Suprapubic skin (tissue), 3 donors: ENCODE measurements at regions not wholly inside any gene's neighbourhood (a gene's known extent, or its start where the extent isn't known, plus 50 kb on each side); places are given as distances from the start of the nearest gene placed in this dataset.

ENCODE experiments used
- CTCF ChIP-seq, 2 donors: fragments of 200-600 bp in 1 of 2; fragments of 450-650 bp in 1 of 2; sonication (generic) in 1 of 2; IDR thresholded peaks; one replicate each; pipeline ENCODE4 v1.5.1; 2016 to 2019; ENCODE audit warnings: antibody characterized with exemption in 2 of 2, mild to moderate bottlenecking in 1 of 2, moderate library complexity in 1 of 2
- POLR2A ChIP-seq, 2 donors: fragments of 450-650 bp; IDR thresholded peaks; one replicate each; pipeline ENCODE4 v1.6.1; 2017; ENCODE audit warnings: antibody characterized with exemption in 2 of 2, mild to moderate bottlenecking in 2 of 2, moderate library complexity in 2 of 2

- TF ChIP-seq POLR2A (IDR thresholded peaks at IDR 0.05) (no peak), CTCF (IDR thresholded peaks at IDR 0.05) (no peak)
These were observed 137.8 kb downstream of the CYB561 start for GRCh38 chr17:63308272-63308671.
